Bronchial epithelial cell (primary cell): ENCODE measurements at regions not wholly inside any gene's neighbourhood (a gene's known extent, or its start where the extent isn't known, plus 50 kb on each side); places are given as distances from the start of the nearest gene placed in this dataset.
A peak's percentile ranks its signal among the peaks of the same experiment; 100 is the strongest.

Source experiments
- DNase-seq: peaks from one replicate; pipeline ENCODE4 v3.0.0-alpha.2; 2010; ENCODE audit warnings: low read depth
- FAIRE-seq: peaks from 2 replicates; lab custom pipeline; 2011; peaks lifted over from hg19 to GRCh38; lab: Jason Lieb, UNC
- H3K27me3 ChIP-seq: 2 replicates; pipeline ENCODE4 v1.5.1; 2011; ENCODE audit warnings: low read length; ENCODE audit not compliant: control insufficient read depth, insufficient read depth
- H3K36me3 ChIP-seq: 2 replicates; pipeline ENCODE4 v1.5.1; 2011; ENCODE audit warnings: low read length; ENCODE audit not compliant: control insufficient read depth, insufficient read depth
- H3K4me3 ChIP-seq: 2 replicates; pipeline ENCODE4 v1.5.1; 2011; ENCODE audit warnings: mild to moderate bottlenecking, low read depth, low read length, control low read depth
- TF ChIP-seq, protein P1 (sequence below): IDR thresholded peaks from 2 replicates; pipeline ENCODE4 v1.5.1; 2011; ENCODE audit warnings: mild to moderate bottlenecking, moderate library complexity, low read length, control low read depth, inconsistent platforms; ENCODE audit not compliant: insufficient read depth, severe bottlenecking

DNA sequence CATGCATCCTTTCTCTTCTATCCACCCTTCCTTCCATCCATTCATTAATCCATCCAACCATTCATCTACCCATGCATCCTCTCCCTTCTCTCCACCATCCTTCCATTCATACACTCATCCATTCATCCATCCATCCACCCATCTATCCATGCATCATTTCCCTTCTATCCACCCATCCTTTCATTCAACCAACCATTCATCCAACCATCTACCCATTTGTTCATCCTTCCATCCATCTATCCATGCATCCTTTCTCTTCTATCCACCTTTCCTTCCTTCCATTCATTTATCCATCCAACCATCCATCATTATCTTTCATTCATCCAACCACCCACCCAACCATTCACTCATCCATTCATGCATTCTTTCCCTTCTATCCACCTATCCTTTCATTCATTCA, 188.4 kb downstream of the NPHP4 start:
- TF ChIP-seq, protein P1, sequence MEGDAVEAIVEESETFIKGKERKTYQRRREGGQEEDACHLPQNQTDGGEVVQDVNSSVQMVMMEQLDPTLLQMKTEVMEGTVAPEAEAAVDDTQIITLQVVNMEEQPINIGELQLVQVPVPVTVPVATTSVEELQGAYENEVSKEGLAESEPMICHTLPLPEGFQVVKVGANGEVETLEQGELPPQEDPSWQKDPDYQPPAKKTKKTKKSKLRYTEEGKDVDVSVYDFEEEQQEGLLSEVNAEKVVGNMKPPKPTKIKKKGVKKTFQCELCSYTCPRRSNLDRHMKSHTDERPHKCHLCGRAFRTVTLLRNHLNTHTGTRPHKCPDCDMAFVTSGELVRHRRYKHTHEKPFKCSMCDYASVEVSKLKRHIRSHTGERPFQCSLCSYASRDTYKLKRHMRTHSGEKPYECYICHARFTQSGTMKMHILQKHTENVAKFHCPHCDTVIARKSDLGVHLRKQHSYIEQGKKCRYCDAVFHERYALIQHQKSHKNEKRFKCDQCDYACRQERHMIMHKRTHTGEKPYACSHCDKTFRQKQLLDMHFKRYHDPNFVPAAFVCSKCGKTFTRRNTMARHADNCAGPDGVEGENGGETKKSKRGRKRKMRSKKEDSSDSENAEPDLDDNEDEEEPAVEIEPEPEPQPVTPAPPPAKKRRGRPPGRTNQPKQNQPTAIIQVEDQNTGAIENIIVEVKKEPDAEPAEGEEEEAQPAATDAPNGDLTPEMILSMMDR = no peak
- FAIRE-seq = no peak
- no peaks in the 10 kb centered on the region for H3K36me3 ChIP-seq
- H3K4me3 ChIP-seq = no peak overlapping the region
- DNase-seq = no peak
- no peaks in the 10 kb centered on the region for H3K27me3 ChIP-seq

DNA sequence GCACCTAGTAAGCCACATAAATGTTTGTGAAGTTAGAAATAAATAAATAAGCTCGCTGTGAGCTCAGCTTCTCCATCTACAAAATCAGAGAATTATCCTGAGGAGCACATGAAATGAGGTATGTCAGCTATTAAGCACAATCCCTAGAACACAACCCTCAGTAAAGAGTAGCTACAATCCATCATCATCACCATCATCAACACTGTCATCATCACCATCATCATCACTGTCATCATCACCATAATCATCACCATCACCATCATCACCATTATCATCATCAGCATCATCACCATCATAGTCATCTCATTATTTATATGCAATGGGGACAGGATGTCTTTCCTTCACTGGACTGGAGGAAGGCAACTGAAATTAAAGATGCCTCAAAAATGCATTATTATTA, 189.6 kb downstream of the NPHP4 start:
- Histone ChIP-seq H3K4me3 (no peak overlapping the region), H3K27me3 (no peaks in the 10 kb centered on the region), H3K36me3 (no peaks in the 10 kb centered on the region)
- TF ChIP-seq, protein P1 = no peak
- no peak for FAIRE-seq
- DNase-seq = no peak

DNA sequence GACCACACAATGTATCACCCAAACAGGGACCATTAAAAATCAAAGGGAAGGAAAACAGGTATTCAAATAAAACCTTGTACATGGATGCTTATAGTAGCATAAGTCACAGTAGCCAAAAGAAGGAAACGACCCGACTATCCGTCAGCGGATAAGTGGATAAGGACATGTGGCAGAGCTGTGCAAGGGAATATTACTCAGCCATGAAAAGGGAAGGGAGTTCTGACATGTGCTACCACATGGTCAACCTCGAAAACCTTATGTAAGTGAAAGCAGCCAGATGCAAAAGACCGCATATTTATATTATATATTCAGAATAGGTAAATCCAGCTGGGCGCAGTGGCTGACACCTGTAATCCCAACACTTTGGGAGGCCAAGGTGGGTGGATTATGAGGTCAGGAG, 193.3 kb downstream of the NPHP4 start:
- Histone ChIP-seq H3K27me3 (no peaks in the 10 kb centered on the region), H3K36me3 (no peaks in the 10 kb centered on the region), H3K4me3 (no peak overlapping the region)
- TF ChIP-seq, protein P1 = no peak
- no peak for FAIRE-seq
- DNase-seq = no peak

DNA sequence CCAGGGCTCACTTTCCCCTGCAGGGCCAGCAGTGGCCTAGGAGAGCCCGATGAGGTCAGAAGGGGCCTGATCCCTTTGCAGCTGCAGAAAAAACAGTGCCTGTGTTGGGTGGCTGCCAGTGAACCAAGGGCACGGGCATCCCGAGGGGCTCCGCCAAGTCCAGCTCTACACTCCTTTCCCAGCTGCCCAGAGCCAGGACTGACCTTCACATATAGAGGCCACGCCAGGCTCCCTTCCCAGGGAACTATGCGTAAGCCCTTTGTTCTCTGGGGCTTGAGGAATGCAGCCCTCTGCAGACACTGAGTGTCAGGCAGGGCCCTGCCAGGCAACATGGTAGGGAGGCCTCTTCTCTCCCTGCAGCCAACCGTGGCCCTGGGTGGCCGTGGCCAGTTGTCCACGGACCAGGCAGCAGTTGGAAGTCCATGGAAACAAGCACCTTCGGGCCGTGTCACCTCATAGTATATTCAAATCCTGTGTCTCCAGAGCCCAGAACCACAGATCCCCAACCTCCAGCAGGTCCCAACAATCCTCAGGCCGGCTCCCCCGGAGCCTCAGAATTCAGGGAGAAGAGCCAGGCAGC, 194.0 kb downstream of the NPHP4 start:
- Histone ChIP-seq H3K27me3 (no peaks in the 10 kb centered on the region), H3K4me3 (no peak overlapping the region), H3K36me3 (no peaks in the 10 kb centered on the region)
- TF ChIP-seq, protein P1 = no peak
- DNase-seq = no peak
- no peak for FAIRE-seq

DNA sequence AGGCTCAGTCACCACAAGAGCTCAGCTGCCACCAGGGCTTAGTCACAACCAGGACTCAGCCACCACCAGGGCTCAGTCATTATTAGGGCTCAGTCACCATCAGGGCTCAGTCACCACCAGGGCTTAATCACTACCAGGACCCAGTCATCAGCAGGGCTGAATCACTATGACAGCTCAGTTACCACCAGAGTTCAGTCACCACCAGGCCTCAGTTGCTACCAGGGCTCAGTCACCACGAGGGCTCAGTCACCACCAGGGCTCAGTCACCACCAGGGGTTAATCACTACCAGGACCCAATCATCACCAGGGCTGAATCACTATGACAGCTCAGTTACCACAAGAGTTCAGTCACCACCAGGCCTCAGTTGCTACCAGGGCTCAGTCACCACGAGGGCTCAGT, 196.2 kb downstream of the NPHP4 start:
- Histone ChIP-seq H3K4me3 (no peak overlapping the region), H3K36me3 (no peaks in the 10 kb centered on the region), H3K27me3 (no peaks in the 10 kb centered on the region)
- no peak for DNase-seq
- TF ChIP-seq, protein P1 = no peak
- FAIRE-seq = peak; percentile 97

DNA sequence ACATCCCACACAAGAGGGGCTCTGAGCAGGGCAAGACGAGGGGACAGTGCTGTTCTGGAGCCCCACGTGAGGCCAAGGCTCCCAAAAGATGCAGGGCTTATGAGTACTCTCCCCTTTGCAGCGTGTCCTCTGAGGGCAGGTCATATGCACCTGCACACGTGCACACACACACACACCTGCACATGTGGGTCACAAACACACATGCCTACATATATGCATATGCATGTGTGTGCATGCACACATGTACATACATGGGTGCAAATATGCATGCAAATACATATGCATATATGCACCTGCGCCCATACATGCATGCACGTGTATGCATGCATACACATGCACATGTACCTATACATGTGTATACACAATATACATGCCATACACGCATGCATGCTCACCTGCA, 197.9 kb downstream of the NPHP4 start:
- H3K4me3 ChIP-seq = no peak overlapping the region
- TF ChIP-seq, protein P1 = no peak
- DNase-seq (no peak), FAIRE-seq (no peak)
- no peaks in the 10 kb centered on the region for H3K27me3 ChIP-seq
- H3K36me3 ChIP-seq = no peaks in the 10 kb centered on the region
